Adipocyte (in vitro differentiated cells): ENCODE measurements at regions not wholly inside any gene's neighbourhood (a gene's known extent, or its start where the extent isn't known, plus 50 kb on each side); places are given as distances from the start of the nearest gene placed in this dataset.

ENCODE experiments used
- DNase-seq: peaks from one replicate; pipeline ENCODE4 v3.0.0-alpha.2; 2015; ENCODE audit warnings: low read depth
- H3K27me3 ChIP-seq: replicated peaks from 2 replicates; pipeline ENCODE4 v1.7.0; 2013; ENCODE audit warnings: mild to moderate bottlenecking, low read length, moderate library complexity; ENCODE audit not compliant: control insufficient read depth, insufficient read depth
- H3K36me3 ChIP-seq: 2 replicates; pipeline ENCODE4 v1.7.0; 2013; ENCODE audit warnings: low read length, mild to moderate bottlenecking, moderate library complexity; ENCODE audit not compliant: control insufficient read depth, insufficient read depth, severe bottlenecking
- H3K4me1 ChIP-seq: 2 replicates; pipeline ENCODE4 v1.7.0; 2013; ENCODE audit warnings: mild to moderate bottlenecking, low read length, moderate library complexity; ENCODE audit not compliant: control insufficient read depth, insufficient read depth
- H3K4me3 ChIP-seq: 2 replicates; pipeline ENCODE4 v1.7.0; 2013; ENCODE audit warnings: mild to moderate bottlenecking, low read length, moderate library complexity
- H3K9ac ChIP-seq: 2 replicates; pipeline ENCODE4 v1.7.0; 2013; ENCODE audit warnings: mild to moderate bottlenecking, low read length, moderate library complexity
- H3K9me3 ChIP-seq: 2 replicates; pipeline ENCODE4 v1.7.0; 2013; ENCODE audit warnings: mild to moderate bottlenecking, low read length, moderate library complexity; ENCODE audit not compliant: control insufficient read depth

- no peak overlapping the region for H3K9ac ChIP-seq
- no peaks in the 10 kb centered on the region for H3K27me3 ChIP-seq
- H3K36me3 ChIP-seq, result no peaks in the 10 kb centered on the region
- no peaks in the 10 kb centered on the region for H3K4me1 ChIP-seq
- H3K4me3 ChIP-seq, result no peak overlapping the region
- no peaks in the 10 kb centered on the region for H3K9me3 ChIP-seq
- peak; percentile 36 for DNase-seq
Observed at GRCh38 chr1:203572134-203572625, 54.5 kb upstream of the ATP2B4 start.

- Histone ChIP-seq H3K4me1 (no peaks in the 10 kb centered on the region), H3K36me3 (no peaks in the 10 kb centered on the region), H3K9me3 (no peaks in the 10 kb centered on the region)
Observed at GRCh38 chr1:203573730-203574129, 52.9 kb upstream of the ATP2B4 start.

More at GRCh38 chr1:203573730-203574129, 52.9 kb upstream of the ATP2B4 start:
- H3K9ac ChIP-seq, result no peak overlapping the region
- H3K27me3 ChIP-seq, result no peaks in the 10 kb centered on the region
- DNase-seq, result no peak
- no peak overlapping the region for H3K4me3 ChIP-seq
